ENCODE measurements at regions not wholly inside any gene's neighbourhood (a gene's known extent, or its start where the extent isn't known, plus 50 kb on each side); places are given as distances from the start of the nearest gene placed in this dataset.

DNA sequence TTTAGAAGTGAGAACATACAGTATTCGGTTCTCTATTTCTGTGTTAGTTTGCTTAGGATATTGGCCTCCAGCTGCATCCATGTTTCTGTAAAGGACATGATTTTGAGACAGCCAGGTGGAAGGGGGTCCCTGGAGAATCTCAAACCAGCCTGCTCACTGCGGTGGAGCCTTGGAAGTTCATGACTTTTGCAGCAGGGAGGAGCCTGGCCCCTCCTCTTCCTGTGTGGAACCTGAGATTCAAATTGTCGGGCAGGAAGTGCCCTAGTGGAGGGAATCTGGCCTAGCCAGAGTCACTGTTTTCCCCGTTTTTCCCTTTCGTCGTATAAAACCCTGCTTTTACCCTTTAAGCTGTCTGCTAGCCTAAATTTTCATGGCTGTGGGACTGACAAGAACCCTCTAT, 762.6 kb downstream of the PCDH18 start:
- 92% methylated on average over 4 of the region's 6 CpGs for WGBS (ENCODE audit: insufficient coverage)
- no peaks in the 10 kb centered on the region for H3K4me1 ChIP-seq (ENCODE audit: control insufficient read depth in 2 of 2, insufficient read depth in 2 of 2, low read length in 2 of 2)
- no peaks in the 10 kb centered on the region for H3K9me3 ChIP-seq (ENCODE audit: control extremely low read depth in 1 of 3, control insufficient read depth in 2 of 3, insufficient read depth in 1 of 3, low read length in 2 of 3)
- no peak for DNase-seq
- no peak overlapping the region for H3K4me2 ChIP-seq (replicated peaks; ENCODE audit: low read depth, low read length, poor library complexity, severe bottlenecking)
- no peak overlapping the region for H3K9ac ChIP-seq (ENCODE audit: low read length)
- no peaks in the 10 kb centered on the region for H3K27me3 ChIP-seq (replicated peaks in 1 of 4; ENCODE audit: control extremely low read depth in 1 of 4, control insufficient read depth in 3 of 4, insufficient read depth in 4 of 4, low read length in 3 of 4)
- no peak overlapping the region for H3K27ac Mint-ChIP-seq
- H3K4me3 Mint-ChIP-seq = no peak overlapping the region
- H3K36me3 ChIP-seq (replicated peaks in 1 of 2; ENCODE audit: control extremely low read depth in 1 of 2, control insufficient read depth in 1 of 2, extremely low read depth in 1 of 2, insufficient read depth in 2 of 2, low read length in 1 of 2) = no peaks in the 10 kb centered on the region
- no peaks in the 10 kb centered on the region for H3K27me3 Mint-ChIP-seq
- no peaks in the 10 kb centered on the region for H3K79me2 ChIP-seq (ENCODE audit: control insufficient read depth, insufficient read depth, low read length)
- H3K9me3 Mint-ChIP-seq (ENCODE audit: insufficient read depth) = no peaks in the 10 kb centered on the region
- H4K20me1 ChIP-seq (ENCODE audit: control insufficient read depth, insufficient read depth, low read length, poor library complexity, severe bottlenecking) = no peaks in the 10 kb centered on the region
- no peak overlapping the region for H3K27ac ChIP-seq (ENCODE audit: low read length in 2 of 2)
- H3K4me3 ChIP-seq (ENCODE audit: control extremely low read depth in 1 of 5, extremely low read depth in 1 of 5, insufficient read depth in 1 of 5, low read depth in 2 of 5, low read length in 4 of 5) = no peak overlapping the region
- intact Hi-C loops (cut with micrococcal nuclease) = no loop called here
- no peak overlapping the region for H2AFZ ChIP-seq (ENCODE audit: insufficient read depth, low read depth, low read length, poor library complexity, severe bottlenecking)
- CTCF ChIA-PET = no interaction called here
- no peak for ATAC-seq (ENCODE audit: low read depth)
- no peaks in the 10 kb centered on the region for H3K4me1 Mint-ChIP-seq
- POLR2A ChIA-PET = no interaction called here
- TF ChIP-seq EZH2 (IDR thresholded peaks at IDR 0.05; ENCODE audit: borderline replicate concordance, insufficient read depth, low read depth, low read length, poor library complexity, severe bottlenecking) (no peak), CTCF (IDR thresholded peaks at IDR 0.05) (no peak)

DNA sequence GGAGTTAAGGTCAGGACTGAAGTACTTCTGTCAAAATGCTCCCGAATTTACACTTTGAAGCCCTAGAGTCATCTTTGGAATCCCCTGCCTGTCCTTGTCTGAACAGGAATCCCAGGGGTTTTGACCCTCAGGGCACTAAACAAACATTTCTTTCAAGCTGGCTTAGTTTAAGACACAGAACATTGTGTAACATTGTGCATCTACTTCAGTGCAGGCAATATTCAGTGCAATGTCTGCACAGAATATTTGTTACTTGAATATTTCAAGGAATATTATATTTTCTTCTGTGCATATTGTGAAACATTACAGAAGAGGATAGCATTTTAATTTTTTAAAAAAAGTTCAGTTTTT, 763.4 kb downstream of the PCDH18 start:
- Histone ChIP-seq H2AFZ (ENCODE audit: insufficient read depth, low read depth, low read length, poor library complexity, severe bottlenecking) (no peak overlapping the region), H3K36me3 (replicated peaks in 1 of 2; ENCODE audit: control extremely low read depth in 1 of 2, control insufficient read depth in 1 of 2, extremely low read depth in 1 of 2, insufficient read depth in 2 of 2, low read length in 1 of 2) (no peaks in the 10 kb centered on the region), H3K4me1 (ENCODE audit: control insufficient read depth in 2 of 2, insufficient read depth in 2 of 2, low read length in 2 of 2) (no peaks in the 10 kb centered on the region), H3K4me2 (replicated peaks; ENCODE audit: low read depth, low read length, poor library complexity, severe bottlenecking) (no peak overlapping the region), H3K4me3 (ENCODE audit: control extremely low read depth in 1 of 5, extremely low read depth in 1 of 5, insufficient read depth in 1 of 5, low read depth in 2 of 5, low read length in 4 of 5) (no peak overlapping the region), H3K9me3 (ENCODE audit: control extremely low read depth in 1 of 3, control insufficient read depth in 2 of 3, insufficient read depth in 1 of 3, low read length in 2 of 3) (no peaks in the 10 kb centered on the region), H3K27me3 (replicated peaks in 1 of 4; ENCODE audit: control extremely low read depth in 1 of 4, control insufficient read depth in 3 of 4, insufficient read depth in 4 of 4, low read length in 3 of 4) (no peaks in the 10 kb centered on the region), H3K27ac (ENCODE audit: low read length in 2 of 2) (no peak overlapping the region), H3K79me2 (ENCODE audit: control insufficient read depth, insufficient read depth, low read length) (no peaks in the 10 kb centered on the region), H3K9ac (ENCODE audit: low read length) (no peak overlapping the region), H4K20me1 (ENCODE audit: control insufficient read depth, insufficient read depth, low read length, poor library complexity, severe bottlenecking) (no peaks in the 10 kb centered on the region)
- ChIA-PET POLR2A (no interaction called here), CTCF (no interaction called here)
- ATAC-seq (ENCODE audit: low read depth) (no peak), DNase-seq (no peak)
- no peaks in the 10 kb centered on the region for H3K9me3 Mint-ChIP-seq (ENCODE audit: insufficient read depth)
- no peak overlapping the region for H3K4me3 Mint-ChIP-seq
- TF ChIP-seq CTCF (IDR thresholded peaks at IDR 0.05) (no peak), EZH2 (IDR thresholded peaks at IDR 0.05; ENCODE audit: borderline replicate concordance, insufficient read depth, low read depth, low read length, poor library complexity, severe bottlenecking) (no peak)
- no peaks in the 10 kb centered on the region for H3K27me3 Mint-ChIP-seq
- intact Hi-C loops (cut with micrococcal nuclease) = no loop called here
- WGBS (ENCODE audit: insufficient coverage) = 70% methylated on average over 1 of the region's 1 CpG
- H3K4me1 Mint-ChIP-seq = no peaks in the 10 kb centered on the region
- H3K27ac Mint-ChIP-seq = no peak overlapping the region
